Adipocyte (in vitro differentiated cells): ENCODE measurements at regions not wholly inside any gene's neighbourhood (a gene's known extent, or its start where the extent isn't known, plus 50 kb on each side); places are given as distances from the start of the nearest gene placed in this dataset.

Experiments
- DNase-seq: peaks from one replicate; pipeline ENCODE4 v3.0.0-alpha.2; 2015; ENCODE audit warnings: low read depth
- H3K27me3 ChIP-seq: replicated peaks from 2 replicates; pipeline ENCODE4 v1.7.0; 2013; ENCODE audit warnings: mild to moderate bottlenecking, low read length, moderate library complexity; ENCODE audit not compliant: control insufficient read depth, insufficient read depth
- H3K36me3 ChIP-seq: 2 replicates; pipeline ENCODE4 v1.7.0; 2013; ENCODE audit warnings: low read length, mild to moderate bottlenecking, moderate library complexity; ENCODE audit not compliant: control insufficient read depth, insufficient read depth, severe bottlenecking
- H3K4me1 ChIP-seq: 2 replicates; pipeline ENCODE4 v1.7.0; 2013; ENCODE audit warnings: mild to moderate bottlenecking, low read length, moderate library complexity; ENCODE audit not compliant: control insufficient read depth, insufficient read depth
- H3K4me3 ChIP-seq: 2 replicates; pipeline ENCODE4 v1.7.0; 2013; ENCODE audit warnings: mild to moderate bottlenecking, low read length, moderate library complexity
- H3K9ac ChIP-seq: 2 replicates; pipeline ENCODE4 v1.7.0; 2013; ENCODE audit warnings: mild to moderate bottlenecking, low read length, moderate library complexity
- H3K9me3 ChIP-seq: 2 replicates; pipeline ENCODE4 v1.7.0; 2013; ENCODE audit warnings: mild to moderate bottlenecking, low read length, moderate library complexity; ENCODE audit not compliant: control insufficient read depth

- H3K9me3 ChIP-seq: no peaks in the 10 kb centered on the region
- H3K4me3 ChIP-seq: no peak overlapping the region
- no peak for DNase-seq
- no peak overlapping the region for H3K9ac ChIP-seq
- no peaks in the 10 kb centered on the region for H3K27me3 ChIP-seq
- H3K4me1 ChIP-seq: peaks cover 11% of the 10 kb centered on the region
- H3K36me3 ChIP-seq: no peaks in the 10 kb centered on the region
Measured at GRCh38 chr6:145347216-145347615, 388.1 kb downstream of the EPM2A start.

- H3K36me3 ChIP-seq: no peaks in the 10 kb centered on the region
- H3K9ac ChIP-seq: no peak overlapping the region
- H3K4me1 ChIP-seq: peaks cover 15% of the 10 kb centered on the region
- H3K27me3 ChIP-seq: no peaks in the 10 kb centered on the region
- DNase-seq: no peak
- H3K4me3 ChIP-seq: no peak overlapping the region
- no peaks in the 10 kb centered on the region for H3K9me3 ChIP-seq
Measured at GRCh38 chr6:145349950-145350510, 385.3 kb downstream of the EPM2A start.

GRCh38 chr6:145350928-145351327, 384.4 kb downstream of the EPM2A start:
- Histone ChIP-seq H3K36me3 (no peaks in the 10 kb centered on the region), H3K27me3 (no peaks in the 10 kb centered on the region), H3K4me1 (peaks cover 15% of the 10 kb centered on the region), H3K9me3 (no peaks in the 10 kb centered on the region), H3K4me3 (no peak overlapping the region), H3K9ac (no peak overlapping the region)
- no peak for DNase-seq

GRCh38 chr6:145352382-145353080, 382.8 kb downstream of the EPM2A start:
- Histone ChIP-seq H3K4me3 (no peak overlapping the region), H3K36me3 (no peaks in the 10 kb centered on the region), H3K4me1 (peaks cover 15% of the 10 kb centered on the region), H3K9ac (no peak overlapping the region), H3K27me3 (no peaks in the 10 kb centered on the region), H3K9me3 (no peaks in the 10 kb centered on the region)
- no peak for DNase-seq

- H3K4me3 ChIP-seq: no peak overlapping the region
- H3K27me3 ChIP-seq: no peaks in the 10 kb centered on the region
- no peaks in the 10 kb centered on the region for H3K36me3 ChIP-seq
- DNase-seq: no peak
- no peaks in the 10 kb centered on the region for H3K9me3 ChIP-seq
- no peak overlapping the region for H3K9ac ChIP-seq
- H3K4me1 ChIP-seq: no peaks in the 10 kb centered on the region
Measured at GRCh38 chr6:145360865-145361264, 374.5 kb downstream of the EPM2A start.

GRCh38 chr6:145367149-145367548, 368.2 kb downstream of the EPM2A start:
- Histone ChIP-seq H3K4me1 (no peaks in the 10 kb centered on the region), H3K36me3 (no peaks in the 10 kb centered on the region), H3K9ac (no peak overlapping the region), H3K27me3 (no peaks in the 10 kb centered on the region), H3K9me3 (no peaks in the 10 kb centered on the region), H3K4me3 (no peak overlapping the region)
- no peak for DNase-seq

- peak; percentile 54 for DNase-seq
- Histone ChIP-seq H3K27me3 (no peaks in the 10 kb centered on the region), H3K9ac (no peak overlapping the region), H3K9me3 (no peaks in the 10 kb centered on the region), H3K36me3 (no peaks in the 10 kb centered on the region), H3K4me3 (no peak overlapping the region), H3K4me1 (peaks cover 5% of the 10 kb centered on the region)
Measured at GRCh38 chr6:145368075-145368474, 367.2 kb downstream of the EPM2A start.

GRCh38 chr6:145370559-145370958, 364.8 kb downstream of the EPM2A start:
- Histone ChIP-seq H3K4me3 (no peak overlapping the region), H3K4me1 (peaks cover 5% of the 10 kb centered on the region), H3K9me3 (no peaks in the 10 kb centered on the region), H3K36me3 (no peaks in the 10 kb centered on the region), H3K9ac (no peak overlapping the region), H3K27me3 (no peaks in the 10 kb centered on the region)
- DNase-seq: no peak

- Histone ChIP-seq H3K36me3 (no peaks in the 10 kb centered on the region), H3K9me3 (peaks cover 3% of the 10 kb centered on the region), H3K4me3 (peak overlapping the region; percentile 72), H3K4me1 (peaks cover 5% of the 10 kb centered on the region), H3K27me3 (no peaks in the 10 kb centered on the region), H3K9ac (peak overlapping the region; percentile 64)
- DNase-seq: peak; percentile 34
Measured at GRCh38 chr6:145372671-145373151, 362.6 kb downstream of the EPM2A start.

- Histone ChIP-seq H3K36me3 (no peaks in the 10 kb centered on the region), H3K4me3 (no peak overlapping the region), H3K27me3 (no peaks in the 10 kb centered on the region), H3K9ac (no peak overlapping the region), H3K9me3 (peaks cover 3% of the 10 kb centered on the region), H3K4me1 (peaks cover 5% of the 10 kb centered on the region)
- peak; percentile 25 for DNase-seq
Measured at GRCh38 chr6:145373826-145374225, 361.5 kb downstream of the EPM2A start.

GRCh38 chr6:145374570-145374969, 360.8 kb downstream of the EPM2A start:
- no peak for DNase-seq

More at GRCh38 chr6:145374570-145374969, 360.8 kb downstream of the EPM2A start:
- Histone ChIP-seq H3K9ac (no peak overlapping the region), H3K36me3 (no peaks in the 10 kb centered on the region), H3K4me3 (no peak overlapping the region), H3K9me3 (peaks cover 3% of the 10 kb centered on the region), H3K4me1 (peaks cover 5% of the 10 kb centered on the region), H3K27me3 (no peaks in the 10 kb centered on the region)
